ENCODE measurements at regions not wholly inside any gene's neighbourhood (a gene's known extent, or its start where the extent isn't known, plus 50 kb on each side); places are given as distances from the start of the nearest gene placed in this dataset.

DNA sequence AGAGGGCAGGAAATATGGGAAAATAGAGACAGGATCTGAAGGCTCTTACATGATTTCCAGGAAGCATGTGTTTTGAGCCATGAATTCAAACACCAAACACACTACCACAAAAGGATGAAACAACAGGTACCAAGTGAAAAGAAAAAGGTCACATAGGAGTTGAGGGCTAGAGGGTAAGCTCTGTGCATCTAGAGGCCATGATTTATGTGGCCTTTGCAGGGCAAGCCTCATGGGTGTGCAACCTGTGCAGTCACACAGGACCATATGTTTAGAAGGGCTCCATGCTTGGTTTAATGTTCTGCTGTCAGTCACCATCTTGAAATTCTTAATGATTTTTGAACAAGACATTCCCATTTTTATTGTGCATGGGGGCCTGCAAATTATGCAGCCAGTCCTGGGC is 134.5 kb upstream of the CCDC68 start:
- TF ChIP-seq CREB1 (IDR thresholded peaks at IDR 0.05; ENCODE audit: low read depth) (no peak), FOXM1 (IDR thresholded peaks at IDR 0.05; ENCODE audit: borderline replicate concordance, low read depth) (no peak), CEBPB (IDR thresholded peaks at IDR 0.05) (no peak), RAD21 (IDR thresholded peaks at IDR 0.05; ENCODE audit: low read depth) (no peak), TAF1 (IDR thresholded peaks at IDR 0.05; ENCODE audit: low read depth) (no peak), EP300 (IDR thresholded peaks at IDR 0.05; ENCODE audit: borderline replicate concordance) (no peak), NFIC (IDR thresholded peaks at IDR 0.05) (no peak), ZBTB7A (IDR thresholded peaks at IDR 0.05; ENCODE audit: low read depth) (no peak), EGR1 (IDR thresholded peaks at IDR 0.05) (no peak), TCF12 (IDR thresholded peaks at IDR 0.05; ENCODE audit: low read depth) (no peak), YY1 (IDR thresholded peaks at IDR 0.05; ENCODE audit: low read depth) (no peak), TEAD4 (IDR thresholded peaks at IDR 0.05) (no peak)
- TF ChIP-seq, protein P1, sequence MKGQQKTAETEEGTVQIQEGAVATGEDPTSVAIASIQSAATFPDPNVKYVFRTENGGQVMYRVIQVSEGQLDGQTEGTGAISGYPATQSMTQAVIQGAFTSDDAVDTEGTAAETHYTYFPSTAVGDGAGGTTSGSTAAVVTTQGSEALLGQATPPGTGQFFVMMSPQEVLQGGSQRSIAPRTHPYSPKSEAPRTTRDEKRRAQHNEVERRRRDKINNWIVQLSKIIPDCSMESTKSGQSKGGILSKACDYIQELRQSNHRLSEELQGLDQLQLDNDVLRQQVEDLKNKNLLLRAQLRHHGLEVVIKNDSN (IDR thresholded peaks at IDR 0.05), result no peak
- TF ChIP-seq, protein P2, sequence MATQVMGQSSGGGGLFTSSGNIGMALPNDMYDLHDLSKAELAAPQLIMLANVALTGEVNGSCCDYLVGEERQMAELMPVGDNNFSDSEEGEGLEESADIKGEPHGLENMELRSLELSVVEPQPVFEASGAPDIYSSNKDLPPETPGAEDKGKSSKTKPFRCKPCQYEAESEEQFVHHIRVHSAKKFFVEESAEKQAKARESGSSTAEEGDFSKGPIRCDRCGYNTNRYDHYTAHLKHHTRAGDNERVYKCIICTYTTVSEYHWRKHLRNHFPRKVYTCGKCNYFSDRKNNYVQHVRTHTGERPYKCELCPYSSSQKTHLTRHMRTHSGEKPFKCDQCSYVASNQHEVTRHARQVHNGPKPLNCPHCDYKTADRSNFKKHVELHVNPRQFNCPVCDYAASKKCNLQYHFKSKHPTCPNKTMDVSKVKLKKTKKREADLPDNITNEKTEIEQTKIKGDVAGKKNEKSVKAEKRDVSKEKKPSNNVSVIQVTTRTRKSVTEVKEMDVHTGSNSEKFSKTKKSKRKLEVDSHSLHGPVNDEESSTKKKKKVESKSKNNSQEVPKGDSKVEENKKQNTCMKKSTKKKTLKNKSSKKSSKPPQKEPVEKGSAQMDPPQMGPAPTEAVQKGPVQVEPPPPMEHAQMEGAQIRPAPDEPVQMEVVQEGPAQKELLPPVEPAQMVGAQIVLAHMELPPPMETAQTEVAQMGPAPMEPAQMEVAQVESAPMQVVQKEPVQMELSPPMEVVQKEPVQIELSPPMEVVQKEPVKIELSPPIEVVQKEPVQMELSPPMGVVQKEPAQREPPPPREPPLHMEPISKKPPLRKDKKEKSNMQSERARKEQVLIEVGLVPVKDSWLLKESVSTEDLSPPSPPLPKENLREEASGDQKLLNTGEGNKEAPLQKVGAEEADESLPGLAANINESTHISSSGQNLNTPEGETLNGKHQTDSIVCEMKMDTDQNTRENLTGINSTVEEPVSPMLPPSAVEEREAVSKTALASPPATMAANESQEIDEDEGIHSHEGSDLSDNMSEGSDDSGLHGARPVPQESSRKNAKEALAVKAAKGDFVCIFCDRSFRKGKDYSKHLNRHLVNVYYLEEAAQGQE (IDR thresholded peaks at IDR 0.05; ENCODE audit: low read depth), result no peak
- TF ChIP-seq, protein P3, sequence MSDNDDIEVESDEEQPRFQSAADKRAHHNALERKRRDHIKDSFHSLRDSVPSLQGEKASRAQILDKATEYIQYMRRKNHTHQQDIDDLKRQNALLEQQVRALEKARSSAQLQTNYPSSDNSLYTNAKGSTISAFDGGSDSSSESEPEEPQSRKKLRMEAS (IDR thresholded peaks at IDR 0.05), result no peak

DNA sequence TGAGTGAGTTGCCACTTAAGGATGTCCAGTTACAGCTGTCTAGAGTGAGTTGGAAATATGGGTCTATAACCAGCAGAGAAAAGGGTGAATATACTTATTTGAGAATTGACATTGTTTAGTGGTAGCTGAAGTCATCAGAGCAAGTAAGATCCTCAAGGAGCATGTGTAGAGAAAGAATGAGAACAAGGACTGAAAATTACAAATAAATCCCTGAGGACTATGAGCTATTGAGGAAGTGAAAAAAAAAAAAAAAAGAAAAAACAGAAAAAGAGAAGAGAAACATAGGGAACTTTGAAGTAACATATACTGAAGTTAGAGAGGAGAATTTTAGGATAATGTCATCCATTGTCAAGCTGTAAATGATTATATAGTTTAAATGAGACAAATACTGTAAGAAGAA is 134.0 kb upstream of the CCDC68 start:
- TF ChIP-seq TCF12 (IDR thresholded peaks at IDR 0.05; ENCODE audit: low read depth), result no peak

DNA sequence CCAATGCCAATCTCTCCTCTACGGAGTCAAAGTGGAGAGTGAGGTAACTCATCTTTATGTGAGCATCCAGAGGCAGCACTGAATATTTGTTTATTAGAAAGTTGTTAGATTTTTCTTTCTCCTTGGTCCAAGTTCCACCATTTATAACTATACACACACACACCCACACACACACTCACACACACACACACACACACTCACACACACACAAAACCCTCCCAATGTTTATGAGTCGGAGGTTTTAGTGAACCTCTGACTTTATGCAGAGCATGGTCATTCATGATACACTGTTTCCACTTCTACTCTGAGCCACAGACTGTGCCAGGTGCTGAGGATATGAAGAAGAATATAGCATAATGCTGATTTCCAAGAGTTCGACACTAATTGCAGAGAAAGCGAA is 132.9 kb upstream of the CCDC68 start:
- TF ChIP-seq, protein P3 (IDR thresholded peaks at IDR 0.05), result no peak
- no peak for TF ChIP-seq TAF1 (IDR thresholded peaks at IDR 0.05; ENCODE audit: low read depth)
- no peak for TF ChIP-seq FOXM1 (IDR thresholded peaks at IDR 0.05; ENCODE audit: borderline replicate concordance, low read depth)
- no peak for TF ChIP-seq NFIC (IDR thresholded peaks at IDR 0.05)
- TF ChIP-seq, protein P2 (IDR thresholded peaks at IDR 0.05; ENCODE audit: low read depth), result no peak
- no peak for TF ChIP-seq EP300 (IDR thresholded peaks at IDR 0.05; ENCODE audit: borderline replicate concordance)
- no peak for TF ChIP-seq CEBPB (IDR thresholded peaks at IDR 0.05)
- TF ChIP-seq, protein P1 (IDR thresholded peaks at IDR 0.05), result no peak
- TF ChIP-seq EGR1 (IDR thresholded peaks at IDR 0.05), result no peak

DNA sequence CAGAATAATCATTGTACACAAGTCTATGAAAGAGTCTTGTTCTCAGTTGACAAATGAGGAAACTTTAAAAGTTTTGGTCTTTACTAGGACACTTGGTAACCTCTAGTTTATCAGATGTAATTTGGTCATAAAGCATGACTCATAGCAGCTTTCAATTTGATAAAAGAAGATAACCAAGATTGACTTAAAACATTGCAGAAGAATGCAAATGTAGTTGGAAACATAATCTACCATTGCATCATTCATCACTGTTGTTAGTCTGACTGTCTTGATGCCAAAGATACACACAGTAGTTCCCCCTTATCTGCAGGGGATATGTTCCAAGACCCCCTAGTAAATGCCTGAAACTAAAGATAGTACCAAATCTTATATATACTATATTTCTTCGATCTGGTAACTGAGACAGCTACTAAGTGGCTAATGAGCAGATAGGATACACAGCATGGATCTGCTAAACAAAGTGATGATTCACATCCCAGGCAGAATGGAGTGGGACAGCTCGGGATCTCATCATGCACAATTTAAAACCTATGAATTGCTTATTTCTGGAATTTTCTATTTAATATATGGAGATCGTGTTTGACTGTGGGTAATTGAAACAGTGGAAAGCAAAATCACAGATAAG is 131.4 kb upstream of the CCDC68 start:
- no peak for TF ChIP-seq EP300 (IDR thresholded peaks at IDR 0.05; ENCODE audit: borderline replicate concordance)
- no peak for TF ChIP-seq NFIC (IDR thresholded peaks at IDR 0.05)
- no peak for TF ChIP-seq YY1 (IDR thresholded peaks at IDR 0.05; ENCODE audit: low read depth)
- TF ChIP-seq TAF1 (IDR thresholded peaks at IDR 0.05; ENCODE audit: low read depth), result no peak
- no peak for TF ChIP-seq CREB1 (IDR thresholded peaks at IDR 0.05; ENCODE audit: low read depth)
- TF ChIP-seq, protein P3 (IDR thresholded peaks at IDR 0.05), result no peak
- TF ChIP-seq, protein P2 (IDR thresholded peaks at IDR 0.05; ENCODE audit: low read depth), result no peak
- TF ChIP-seq, protein P1 (IDR thresholded peaks at IDR 0.05), result no peak
- no peak for TF ChIP-seq CEBPB (IDR thresholded peaks at IDR 0.05)
- TF ChIP-seq TCF12 (IDR thresholded peaks at IDR 0.05; ENCODE audit: low read depth), result no peak
- no peak for TF ChIP-seq ZBTB7A (IDR thresholded peaks at IDR 0.05; ENCODE audit: low read depth)
- TF ChIP-seq FOXM1 (IDR thresholded peaks at IDR 0.05; ENCODE audit: borderline replicate concordance, low read depth), result no peak
- no peak for TF ChIP-seq EGR1 (IDR thresholded peaks at IDR 0.05)
- TF ChIP-seq TEAD4 (IDR thresholded peaks at IDR 0.05), result no peak
- TF ChIP-seq RAD21 (IDR thresholded peaks at IDR 0.05; ENCODE audit: low read depth), result no peak
